Neural cell (in vitro differentiated cells): ENCODE measurements at regions not wholly inside any gene's neighbourhood (a gene's known extent, or its start where the extent isn't known, plus 50 kb on each side); places are given as distances from the start of the nearest gene placed in this dataset.

ENCODE experiments used
- H2AFZ ChIP-seq: fragments of 200-600, 300-800 bp; sonication (generic), shearing (Covaris generic); 2 replicates; pipeline ENCODE4 v1.6.0; 2014; ENCODE audit warnings: low read depth, mild to moderate bottlenecking, antibody characterized with exemption, low read length, moderate library complexity
- H3F3A ChIP-seq: fragments of 200-600 bp; shearing (Covaris generic); 2 replicates; pipeline ENCODE4 v1.6.1; 2016; ENCODE audit warnings: mild to moderate bottlenecking, moderate library complexity, mixed read lengths, antibody characterized with exemption, low read length; ENCODE audit not compliant: insufficient read depth, poor library complexity, severe bottlenecking
- H3K27ac ChIP-seq: fragments of 200-600, 300-800 bp; sonication (generic), shearing (Covaris generic); 2 replicates; pipeline ENCODE4 v1.5.1; 2014; ENCODE audit warnings: mild to moderate bottlenecking, low read length, moderate library complexity
- H3K27me3 ChIP-seq: fragments of 300-800, 200-600 bp; sonication (generic), shearing (Covaris generic); 2 replicates; pipeline ENCODE4 v1.6.0; 2014; ENCODE audit warnings: mild to moderate bottlenecking, low read depth, low read length, moderate library complexity; ENCODE audit not compliant: insufficient read depth
- H3K36me3 ChIP-seq: fragments of 300-800, 200-600 bp; sonication (generic), shearing (Covaris generic); 2 replicates; pipeline ENCODE4 v1.5.1; 2014; ENCODE audit warnings: mild to moderate bottlenecking, antibody characterized with exemption, low read length, moderate library complexity; ENCODE audit not compliant: insufficient read depth
- H3K4me2 ChIP-seq: fragments of 300-800, 200-600 bp; sonication (generic), shearing (Covaris generic); 2 replicates; pipeline ENCODE4 v1.6.0; 2014; ENCODE audit warnings: mild to moderate bottlenecking, low read length
- H3K4me3 ChIP-seq: fragments of 300-800, 200-600 bp; sonication (generic), shearing (Covaris generic); 2 replicates; pipeline ENCODE4 v1.5.1; 2014; ENCODE audit warnings: mild to moderate bottlenecking, low read length, moderate library complexity
- H3K79me2 ChIP-seq: fragments of 200-600 bp; shearing (Covaris generic); replicated peaks from 2 replicates; pipeline ENCODE4 v1.6.0; 2014; ENCODE audit warnings: mild to moderate bottlenecking, low read length, moderate library complexity; ENCODE audit not compliant: insufficient read depth
- H3K9ac ChIP-seq: fragments of 300-800, 200-600 bp; sonication (generic), shearing (Covaris generic); 2 replicates; pipeline ENCODE4 v1.6.1; 2016; ENCODE audit warnings: mild to moderate bottlenecking, low read length, mixed read lengths
- H3K9me2 ChIP-seq: fragments of 200-600 bp; shearing (Covaris generic); 2 replicates; pipeline ENCODE4 v1.6.1; 2016; ENCODE audit warnings: mild to moderate bottlenecking, low read length, mixed read lengths; ENCODE audit not compliant: insufficient read depth
- H3K9me3 ChIP-seq: fragments of 200-600, 300-800 bp; sonication (generic), shearing (Covaris generic); 2 replicates; pipeline ENCODE4 v1.6.1; 2016; ENCODE audit warnings: mild to moderate bottlenecking, mixed run types, low read length, moderate library complexity, mixed read lengths
- H4K20me1 ChIP-seq: fragments of 200-600 bp; shearing (Covaris generic); 2 replicates; pipeline ENCODE4 v1.6.1; 2016; ENCODE audit warnings: mild to moderate bottlenecking, mixed run types; ENCODE audit not compliant: insufficient read depth
- CTCF ChIP-seq: fragments of 450-650 bp; IDR thresholded peaks from 2 replicates; pipeline ENCODE4 v1.5.1; 2014; ENCODE audit warnings: antibody characterized with exemption, mild to moderate bottlenecking, moderate library complexity; ENCODE audit not compliant: poor library complexity, severe bottlenecking
- EP300 ChIP-seq: fragments of 450-650 bp; conservative IDR thresholded peaks from 2 replicates; pipeline ENCODE4 v1.6.1; 2014; ENCODE audit warnings: antibody characterized with exemption, mild to moderate bottlenecking, moderate library complexity; ENCODE audit not compliant: poor library complexity, severe bottlenecking
- EZH2 ChIP-seq: fragments of 200-600, 300-800 bp; shearing (Covaris generic), sonication (generic); IDR thresholded peaks from 2 replicates; pipeline ENCODE4 v1.6.1; 2014; ENCODE audit warnings: antibody characterized with exemption, low read length, borderline replicate concordance, mild to moderate bottlenecking; ENCODE audit not compliant: insufficient read depth, poor library complexity, severe bottlenecking
- MXI1 ChIP-seq: fragments of 450-650 bp; conservative IDR thresholded peaks from 2 replicates; pipeline ENCODE4 v1.6.1; 2014; ENCODE audit warnings: antibody characterized with exemption, mild to moderate bottlenecking; ENCODE audit not compliant: poor library complexity, severe bottlenecking
- POLR2AphosphoS5 ChIP-seq: IDR thresholded peaks from 2 replicates; pipeline ENCODE4 v1.6.1; 2012
- RAD21 ChIP-seq: fragments of 450-650 bp; conservative IDR thresholded peaks from 2 replicates; pipeline ENCODE4 v1.6.1; 2014; ENCODE audit warnings: antibody characterized with exemption, mild to moderate bottlenecking, moderate library complexity
- REST ChIP-seq: IDR thresholded peaks from 2 replicates; pipeline ENCODE4 v1.6.1; 2012; ENCODE audit warnings: borderline replicate concordance
- SMC3 ChIP-seq: fragments of 450-650 bp; conservative IDR thresholded peaks from 2 replicates; pipeline ENCODE4 v1.6.1; 2014; ENCODE audit warnings: antibody characterized with exemption, mild to moderate bottlenecking, moderate library complexity; ENCODE audit not compliant: poor library complexity
- TAF1 ChIP-seq: IDR thresholded peaks from 2 replicates; pipeline ENCODE4 v1.6.1; 2012; ENCODE audit warnings: low read depth

- TF ChIP-seq POLR2AphosphoS5 (no peak), RAD21 (no peak), SMC3 (no peak), CTCF (no peak), EZH2 (no peak), REST (no peak), EP300 (no peak), TAF1 (no peak), MXI1 (no peak)
- H2AFZ ChIP-seq = no peak overlapping the region
- H3F3A ChIP-seq = no peaks in the 10 kb centered on the region
- no peaks in the 10 kb centered on the region for H3K79me2 ChIP-seq
- H3K4me2 ChIP-seq = no peak overlapping the region
- no peak overlapping the region for H3K27ac ChIP-seq
- H3K9me3 ChIP-seq = no peaks in the 10 kb centered on the region
- no peaks in the 10 kb centered on the region for H3K36me3 ChIP-seq
- H3K27me3 ChIP-seq = no peaks in the 10 kb centered on the region
- no peaks in the 10 kb centered on the region for H4K20me1 ChIP-seq
- H3K9me2 ChIP-seq = no peaks in the 10 kb centered on the region
- no peak overlapping the region for H3K9ac ChIP-seq
- no peak overlapping the region for H3K4me3 ChIP-seq
These were observed 115.0 kb downstream of the UBE2U start for GRCh38 chr1:64318428-64318827.

GRCh38 chr1:64320007-64320406, 116.6 kb downstream of the UBE2U start:
- H3K79me2 ChIP-seq = no peaks in the 10 kb centered on the region
- no peak overlapping the region for H2AFZ ChIP-seq
- no peak overlapping the region for H3K27ac ChIP-seq
- no peak overlapping the region for H3K4me2 ChIP-seq
- no peaks in the 10 kb centered on the region for H3K9me2 ChIP-seq
- H3K36me3 ChIP-seq = no peaks in the 10 kb centered on the region
- no peaks in the 10 kb centered on the region for H4K20me1 ChIP-seq
- no peaks in the 10 kb centered on the region for H3K27me3 ChIP-seq
- H3F3A ChIP-seq = no peaks in the 10 kb centered on the region
- TF ChIP-seq SMC3 (no peak), MXI1 (no peak), EZH2 (no peak), RAD21 (no peak), CTCF (no peak), POLR2AphosphoS5 (no peak), EP300 (no peak), TAF1 (no peak), REST (no peak)
- no peak overlapping the region for H3K4me3 ChIP-seq
- H3K9me3 ChIP-seq = no peaks in the 10 kb centered on the region
- no peak overlapping the region for H3K9ac ChIP-seq
